Activated CD4-positive, alpha-beta memory T cell treated with anti-CD3 and anti-CD28 coated beads, Interleukin-2, amount 10 ng/mL, durations not matched to agents 7 days and 5 days (primary cell): ENCODE measurements at regions not wholly inside any gene's neighbourhood (a gene's known extent, or its start where the extent isn't known, plus 50 kb on each side); places are given as distances from the start of the nearest gene placed in this dataset.
"Not testable (repeated sequence)": the region's sequence is repeated elsewhere in the genome, so short reads cannot be mapped to it uniquely, and the experiment has no call there.

ENCODE experiments used
- CTCF ChIA-PET: fragments of 350-600 bp; sonication (Branson Sonifier 250); formaldehyde crosslinking; loops from one replicate; lab custom pipeline; 2021; ENCODE audit warnings: antibody characterized with exemption, inconsistent platforms; lab: Charles Lee
- POLR2A ChIA-PET: fragments of 350-600 bp; sonication (Branson Sonifier 250); formaldehyde crosslinking; loops from one replicate; lab custom pipeline; 2021; ENCODE audit warnings: antibody characterized with exemption; lab: Charles Lee
- DNase-seq: peaks from one replicate; pipeline ENCODE4 v3.0.0-alpha.2; 2020
- H3K27ac Mint-ChIP-seq: one replicate; pipeline ENCODE4 v1.8.0; 2021; ENCODE audit warnings: mild to moderate bottlenecking, mixed read lengths
- H3K27me3 Mint-ChIP-seq: one replicate; pipeline ENCODE4 v1.8.0; 2021; ENCODE audit warnings: mixed read lengths
- H3K36me3 Mint-ChIP-seq: one replicate; pipeline ENCODE4 v1.8.0; 2021; ENCODE audit warnings: low read depth, mixed read lengths
- H3K4me1 Mint-ChIP-seq: one replicate; pipeline ENCODE4 v1.8.0; 2021; ENCODE audit warnings: mixed read lengths
- H3K4me3 Mint-ChIP-seq: one replicate; pipeline ENCODE4 v1.8.0; 2021; ENCODE audit warnings: mild to moderate bottlenecking, mixed read lengths
- H3K9me3 Mint-ChIP-seq: one replicate; pipeline ENCODE4 v1.8.0; 2021; ENCODE audit warnings: mixed read lengths

GRCh38 chr10:29386342-29386999, 97.6 kb downstream of the LYZL1 start:
- no peak overlapping the region for H3K27ac Mint-ChIP-seq
- peaks cover 9% of the 10 kb centered on the region for H3K27me3 Mint-ChIP-seq
- no peaks in the 10 kb centered on the region for H3K9me3 Mint-ChIP-seq
- no peak for DNase-seq
- ChIA-PET CTCF (interaction anchor here (0.7 to 1.4 kb wide), 15 partner anchors 8 to 1133 kb away, joined by 3 to 5 read pairs (median 3); no protein-coding TSS in a partner anchor), POLR2A (no interaction called here)
- peaks cover 8% of the 10 kb centered on the region for H3K4me1 Mint-ChIP-seq
- no peaks in the 10 kb centered on the region for H3K36me3 Mint-ChIP-seq
- no peak overlapping the region for H3K4me3 Mint-ChIP-seq

DNA sequence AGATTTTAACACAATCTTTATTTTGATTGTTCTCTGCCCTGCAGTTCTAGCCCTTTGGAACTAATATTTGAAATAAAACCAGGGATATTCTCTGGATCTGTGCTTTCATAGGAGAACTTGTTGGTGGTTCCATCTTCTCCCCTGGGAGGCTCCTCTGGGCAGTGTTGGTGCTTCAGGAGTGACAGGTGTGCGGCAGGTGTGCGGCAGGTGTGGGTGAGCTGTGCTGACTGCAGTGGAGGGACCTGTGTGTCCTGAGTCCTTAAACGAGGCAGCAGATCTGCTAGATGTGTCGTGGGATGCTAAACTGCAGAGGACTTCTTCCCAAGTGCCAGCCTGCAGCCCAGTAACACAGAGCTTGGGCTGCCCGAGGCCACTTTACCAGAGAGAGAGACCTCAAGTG, 98.4 kb downstream of the LYZL1 start:
- POLR2A ChIA-PET, result no interaction called here
- Mint-ChIP-seq H3K27ac (no peak overlapping the region), H3K4me1 (peaks cover 8% of the 10 kb centered on the region), H3K27me3 (peaks cover 8% of the 10 kb centered on the region), H3K36me3 (no peaks in the 10 kb centered on the region), H3K9me3 (no peaks in the 10 kb centered on the region), H3K4me3 (no peak overlapping the region)
- DNase-seq, result no peak
- CTCF ChIA-PET, result interaction anchor here (0.8 to 1.4 kb wide), 5 partner anchors 8 to 117 kb away, joined by 3 to 4 read pairs (median 3); no protein-coding TSS in a partner anchor

DNA sequence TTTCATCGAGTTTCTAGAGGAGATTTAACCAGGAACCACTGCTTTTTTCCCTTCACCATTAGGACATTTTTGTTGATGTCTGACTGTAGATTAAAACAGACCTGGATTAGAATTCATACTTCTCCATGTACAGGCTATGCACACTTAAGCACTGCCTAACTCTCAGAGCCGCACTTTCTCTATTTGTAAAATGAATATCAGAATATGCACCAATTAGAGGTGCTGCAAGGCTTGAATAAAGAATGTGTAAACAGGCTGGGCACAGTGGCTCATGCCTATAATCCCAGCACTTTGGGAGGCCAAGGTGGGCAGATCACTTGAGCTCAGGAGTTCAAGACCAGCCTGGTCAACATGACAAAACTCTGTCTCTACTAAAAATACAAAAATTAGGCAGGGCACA, 99.2 kb downstream of the LYZL1 start:
- H3K4me3 Mint-ChIP-seq, H3K27ac Mint-ChIP-seq, POLR2A ChIA-PET, H3K4me1 Mint-ChIP-seq, H3K9me3 Mint-ChIP-seq, H3K27me3 Mint-ChIP-seq, DNase-seq, H3K36me3 Mint-ChIP-seq: not testable (repeated sequence)
- CTCF ChIA-PET, result interaction anchor here (1.3 kb wide), 1 partner anchor 21 kb away, joined by 4 read pairs; no protein-coding TSS in a partner anchor

GRCh38 chr10:29389493-29389892, 100.6 kb downstream of the LYZL1 start:
- H3K27ac Mint-ChIP-seq, result no peak overlapping the region
- H3K4me1 Mint-ChIP-seq, result peaks cover 3% of the 10 kb centered on the region
- ChIA-PET POLR2A (no interaction called here), CTCF (interaction anchor here (1.2 to 1.3 kb wide), 2 partner anchors 19 to 20 kb away, joined by 3 to 4 read pairs; no protein-coding TSS in a partner anchor)
- H3K9me3 Mint-ChIP-seq, result no peaks in the 10 kb centered on the region
- DNase-seq, result no peak
- H3K36me3 Mint-ChIP-seq, result no peaks in the 10 kb centered on the region
- peaks cover 6% of the 10 kb centered on the region for H3K27me3 Mint-ChIP-seq
- H3K4me3 Mint-ChIP-seq, result no peak overlapping the region

DNA sequence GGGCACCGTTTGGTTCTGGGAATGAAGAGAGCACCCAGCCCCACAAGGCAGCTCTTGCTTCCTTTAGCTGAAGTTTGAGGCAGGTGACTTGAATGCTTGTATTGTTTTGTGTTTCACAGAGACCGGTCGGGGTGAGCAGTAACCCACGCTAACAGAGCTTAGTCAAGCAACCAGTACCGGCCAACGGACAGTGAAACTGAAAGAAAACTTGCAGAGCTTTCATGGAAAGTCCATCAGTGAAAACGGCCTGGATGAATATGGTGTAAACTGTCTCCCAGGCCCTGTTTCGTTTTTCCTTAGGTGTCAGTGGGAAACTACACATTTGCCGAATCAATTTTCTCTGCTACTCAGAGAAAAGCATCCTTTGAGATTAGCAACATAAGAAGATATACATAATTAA, 101.1 kb downstream of the LYZL1 start:
- H3K4me3 Mint-ChIP-seq, result no peak overlapping the region
- H3K27ac Mint-ChIP-seq, result no peak overlapping the region
- ChIA-PET POLR2A (no interaction called here), CTCF (interaction anchor here (1.2 kb wide), 1 partner anchor 20 kb away, joined by 3 read pairs; no protein-coding TSS in a partner anchor)
- no peak for DNase-seq
- peaks cover 3% of the 10 kb centered on the region for H3K4me1 Mint-ChIP-seq
- peaks cover 6% of the 10 kb centered on the region for H3K27me3 Mint-ChIP-seq
- H3K36me3 Mint-ChIP-seq, result no peaks in the 10 kb centered on the region
- H3K9me3 Mint-ChIP-seq, result no peaks in the 10 kb centered on the region

- DNase-seq, result peak; percentile 39
- Mint-ChIP-seq H3K9me3 (no peaks in the 10 kb centered on the region), H3K36me3 (no peaks in the 10 kb centered on the region), H3K4me1 (no peaks in the 10 kb centered on the region), H3K27me3 (peaks cover 1% of the 10 kb centered on the region), H3K27ac (no peak overlapping the region), H3K4me3 (no peak overlapping the region)
- CTCF ChIA-PET, result interaction anchor here (1.3 to 2.8 kb wide), 4 partner anchors 9 to 54 kb away, joined by 3 to 13 read pairs (median 10); no protein-coding TSS in a partner anchor
- POLR2A ChIA-PET, result interaction anchor here (1.4 kb wide), 1 partner anchor 56 kb away, joined by 3 read pairs; no protein-coding TSS in a partner anchor
These were observed 103.6 kb downstream of the LYZL1 start for GRCh38 chr10:29392376-29393021.

DNA sequence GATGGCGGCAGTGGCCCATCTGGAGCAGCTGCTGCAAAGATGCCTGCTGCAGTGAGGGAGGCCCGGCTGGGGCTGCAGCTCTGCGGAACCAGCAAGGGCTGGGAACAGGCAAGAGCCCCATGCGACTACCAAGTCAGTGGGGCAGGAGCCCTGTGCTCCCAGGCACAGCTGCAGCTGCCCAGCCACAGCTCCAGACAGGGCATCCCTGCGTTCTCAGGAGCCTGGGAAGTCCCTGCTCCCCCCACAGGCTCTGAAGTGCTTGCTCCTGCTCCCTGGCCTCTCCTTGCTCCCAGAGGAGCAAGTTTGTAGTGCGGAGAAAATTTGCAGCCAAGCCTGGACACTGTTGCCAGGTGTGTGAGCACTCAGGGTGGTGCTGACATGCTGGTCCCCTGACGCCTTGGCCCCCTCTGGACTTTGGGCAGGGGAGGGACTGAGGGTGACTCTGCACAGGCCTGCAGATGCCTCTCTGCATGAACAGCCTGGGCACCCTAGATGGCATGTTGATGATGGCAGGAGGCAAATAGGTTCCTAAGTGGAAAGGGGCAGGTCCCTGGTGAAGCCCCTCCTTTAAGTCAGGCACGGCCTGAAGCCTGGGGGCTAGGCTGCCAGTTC, 105.6 kb downstream of the LYZL1 start:
- H3K4me1 Mint-ChIP-seq, result no peaks in the 10 kb centered on the region
- POLR2A ChIA-PET, result no interaction called here

GRCh38 chr10:29395409-29395808, 106.5 kb downstream of the LYZL1 start:
- POLR2A ChIA-PET, result interaction anchor here (0.6 kb wide), 1 partner anchor 47 kb away, joined by 3 read pairs; no protein-coding TSS in a partner anchor
- no peak overlapping the region for H3K27ac Mint-ChIP-seq

More for the DNA sequence above, 105.6 kb downstream of the LYZL1 start:
- H3K27me3 Mint-ChIP-seq, result peaks cover 1% of the 10 kb centered on the region
- CTCF ChIA-PET, result interaction anchor here (1.5 to 2.8 kb wide), 3 partner anchors 11 to 14 kb away, joined by 5 to 13 read pairs (median 13); no protein-coding TSS in a partner anchor
- H3K36me3 Mint-ChIP-seq, result no peaks in the 10 kb centered on the region
- H3K9me3 Mint-ChIP-seq, result no peaks in the 10 kb centered on the region
- H3K4me3 Mint-ChIP-seq, result no peak overlapping the region
- no peak for DNase-seq
- H3K27ac Mint-ChIP-seq, result no peak overlapping the region

DNA sequence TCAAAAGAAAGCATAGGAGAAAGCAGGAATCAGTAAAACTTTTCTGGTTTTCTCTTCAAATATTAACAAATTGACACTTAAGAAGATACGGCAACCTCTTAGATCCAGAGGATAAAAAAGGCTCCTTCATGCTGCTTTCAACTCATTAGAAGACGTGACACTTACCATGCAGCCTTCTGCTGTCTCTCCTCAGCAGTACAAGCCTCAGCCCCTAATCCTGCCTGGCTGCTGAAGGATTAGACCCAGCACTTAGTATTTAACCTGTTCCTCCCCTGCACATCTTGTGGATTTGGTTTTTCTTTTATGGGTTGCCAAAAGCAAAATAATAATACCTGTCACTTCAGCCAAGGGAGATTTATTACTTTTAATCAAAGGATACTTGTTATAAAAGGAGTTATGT, 108.4 kb downstream of the LYZL1 start:
- Mint-ChIP-seq H3K9me3 (peaks cover 2% of the 10 kb centered on the region), H3K27me3 (peaks cover 1% of the 10 kb centered on the region), H3K4me1 (no peaks in the 10 kb centered on the region), H3K4me3 (no peak overlapping the region), H3K36me3 (no peaks in the 10 kb centered on the region), H3K27ac (no peak overlapping the region)
- CTCF ChIA-PET, result no interaction called here
- no peak for DNase-seq
- POLR2A ChIA-PET, result no interaction called here

More at GRCh38 chr10:29395409-29395808, 106.5 kb downstream of the LYZL1 start:
- no peak for DNase-seq
- CTCF ChIA-PET, result interaction anchor here (0.9 to 1.5 kb wide), 2 partner anchors 9 to 13 kb away, joined by 3 to 5 read pairs; no protein-coding TSS in a partner anchor
- no peak overlapping the region for H3K4me3 Mint-ChIP-seq
- no peaks in the 10 kb centered on the region for H3K4me1 Mint-ChIP-seq
- peaks cover 1% of the 10 kb centered on the region for H3K27me3 Mint-ChIP-seq
- H3K9me3 Mint-ChIP-seq, result no peaks in the 10 kb centered on the region
- no peaks in the 10 kb centered on the region for H3K36me3 Mint-ChIP-seq

GRCh38 chr10:29403208-29403607, 114.3 kb downstream of the LYZL1 start:
- Mint-ChIP-seq H3K4me1 (no peaks in the 10 kb centered on the region), H3K36me3 (no peaks in the 10 kb centered on the region), H3K9me3 (peaks cover 10% of the 10 kb centered on the region), H3K27me3 (peaks cover 2% of the 10 kb centered on the region), H3K27ac (no peak overlapping the region), H3K4me3 (no peak overlapping the region)
- no peak for DNase-seq
- POLR2A ChIA-PET, result no interaction called here
- CTCF ChIA-PET, result interaction anchor here (2.7 kb wide), 1 partner anchor 10 kb away, joined by 7 read pairs; no protein-coding TSS in a partner anchor

DNA sequence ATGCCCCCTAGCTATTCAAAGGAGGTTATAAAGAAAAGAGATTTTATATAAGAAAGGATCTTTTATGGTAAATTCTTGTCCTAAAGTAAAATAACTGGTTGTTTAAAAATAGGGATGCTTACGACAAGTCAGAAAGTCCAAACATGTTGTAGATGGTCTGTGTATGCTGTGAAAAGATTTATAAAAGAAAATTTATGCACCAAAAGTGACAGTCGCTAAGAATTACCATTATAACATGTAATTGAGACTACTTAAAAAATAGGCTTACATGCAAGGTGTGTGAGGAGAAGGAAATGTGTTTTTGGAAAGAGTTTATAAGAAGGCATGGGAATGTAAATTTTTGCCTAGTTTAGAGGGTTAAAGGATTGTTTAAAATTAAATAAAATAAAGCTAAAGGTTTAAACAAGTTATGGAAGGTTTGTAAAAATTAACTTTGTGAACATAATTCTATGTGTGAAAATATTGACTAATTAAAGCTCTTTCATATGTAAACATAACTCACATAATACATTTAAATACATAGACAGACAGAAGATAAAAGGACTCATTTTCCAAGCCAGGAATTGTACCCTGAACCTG, 118.5 kb downstream of the LYZL1 start:
- no peak overlapping the region for H3K27ac Mint-ChIP-seq

More for the DNA sequence above, 118.5 kb downstream of the LYZL1 start:
- Mint-ChIP-seq H3K4me1 (peaks cover 19% of the 10 kb centered on the region), H3K27me3 (peaks cover 2% of the 10 kb centered on the region), H3K9me3 (peaks cover 9% of the 10 kb centered on the region), H3K4me3 (no peak overlapping the region), H3K36me3 (no peaks in the 10 kb centered on the region)
- ChIA-PET POLR2A (no interaction called here), CTCF (interaction anchor here (2.2 to 3.1 kb wide), 2 partner anchors 12 to 14 kb away, joined by 5 to 13 read pairs; no protein-coding TSS in a partner anchor)
- DNase-seq, result no peak
